Neural crest cell (in vitro differentiated cells): ENCODE measurements at regions not wholly inside any gene's neighbourhood (a gene's known extent, or its start where the extent isn't known, plus 50 kb on each side); places are given as distances from the start of the nearest gene placed in this dataset.
A peak's percentile ranks its signal among the peaks of the same experiment; 100 is the strongest.

Source experiments
- DNase-seq: peaks from one replicate; pipeline ENCODE4 v3.0.0; 2021; ENCODE audit warnings: low read depth, mixed read lengths, low spot score
- H3K27ac Mint-ChIP-seq: one replicate; pipeline ENCODE4 v1.8.0; 2021; ENCODE audit warnings: mild to moderate bottlenecking, mixed read lengths; ENCODE audit not compliant: unreplicated experiment
- H3K27me3 Mint-ChIP-seq: 2 replicates; pipeline ENCODE4 v1.8.0; 2021; ENCODE audit warnings: low read depth, mild to moderate bottlenecking, mixed read lengths
- H3K36me3 Mint-ChIP-seq: 2 replicates; pipeline ENCODE4 v1.8.0; 2021; ENCODE audit warnings: low read depth, mild to moderate bottlenecking, mixed read lengths
- H3K4me1 Mint-ChIP-seq: 2 replicates; pipeline ENCODE4 v1.8.0; 2021; ENCODE audit warnings: mixed read lengths
- H3K4me3 Mint-ChIP-seq: one replicate; pipeline ENCODE4 v1.8.0; 2021; ENCODE audit warnings: mild to moderate bottlenecking, mixed read lengths
- H3K9me3 Mint-ChIP-seq: 2 replicates; pipeline ENCODE4 v1.8.0; 2021; ENCODE audit warnings: mixed read lengths
- TF ChIP-seq, protein P1 (sequence below): fragments of 200-600 bp; sonication (generic); conservative IDR thresholded peaks from 2 replicates; pipeline ENCODE4 v1.5.0; 2021; ENCODE audit warnings: antibody characterized with exemption, mild to moderate bottlenecking

DNA sequence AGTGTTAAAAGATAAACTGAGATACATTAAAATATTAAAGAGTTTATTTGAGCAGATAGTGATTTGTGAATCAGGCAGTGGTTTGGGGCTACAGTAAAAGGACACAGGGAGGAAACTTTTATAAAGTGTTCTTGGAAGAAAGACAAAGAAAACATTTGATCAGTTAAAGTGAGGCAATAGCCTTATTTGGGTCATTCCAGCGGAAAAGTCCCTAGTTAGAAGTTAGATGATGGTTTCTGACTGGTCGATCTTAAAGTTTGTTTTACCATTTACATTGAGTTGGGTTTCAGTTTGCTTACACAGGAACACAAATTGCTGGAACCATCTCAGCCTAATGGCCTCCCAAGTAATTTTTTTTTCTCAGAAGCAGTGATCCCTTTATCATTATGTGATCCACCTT is 69.7 kb downstream of the PPP1R2C start:
- DNase-seq: no peak
- Mint-ChIP-seq H3K27ac (no peak overlapping the region), H3K9me3 (peaks cover 2% of the 10 kb centered on the region), H3K27me3 (no peaks in the 10 kb centered on the region), H3K4me3 (no peak overlapping the region), H3K36me3 (no peaks in the 10 kb centered on the region), H3K4me1 (no peaks in the 10 kb centered on the region)
- TF ChIP-seq, protein P1, sequence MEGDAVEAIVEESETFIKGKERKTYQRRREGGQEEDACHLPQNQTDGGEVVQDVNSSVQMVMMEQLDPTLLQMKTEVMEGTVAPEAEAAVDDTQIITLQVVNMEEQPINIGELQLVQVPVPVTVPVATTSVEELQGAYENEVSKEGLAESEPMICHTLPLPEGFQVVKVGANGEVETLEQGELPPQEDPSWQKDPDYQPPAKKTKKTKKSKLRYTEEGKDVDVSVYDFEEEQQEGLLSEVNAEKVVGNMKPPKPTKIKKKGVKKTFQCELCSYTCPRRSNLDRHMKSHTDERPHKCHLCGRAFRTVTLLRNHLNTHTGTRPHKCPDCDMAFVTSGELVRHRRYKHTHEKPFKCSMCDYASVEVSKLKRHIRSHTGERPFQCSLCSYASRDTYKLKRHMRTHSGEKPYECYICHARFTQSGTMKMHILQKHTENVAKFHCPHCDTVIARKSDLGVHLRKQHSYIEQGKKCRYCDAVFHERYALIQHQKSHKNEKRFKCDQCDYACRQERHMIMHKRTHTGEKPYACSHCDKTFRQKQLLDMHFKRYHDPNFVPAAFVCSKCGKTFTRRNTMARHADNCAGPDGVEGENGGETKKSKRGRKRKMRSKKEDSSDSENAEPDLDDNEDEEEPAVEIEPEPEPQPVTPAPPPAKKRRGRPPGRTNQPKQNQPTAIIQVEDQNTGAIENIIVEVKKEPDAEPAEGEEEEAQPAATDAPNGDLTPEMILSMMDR: no peak

DNA sequence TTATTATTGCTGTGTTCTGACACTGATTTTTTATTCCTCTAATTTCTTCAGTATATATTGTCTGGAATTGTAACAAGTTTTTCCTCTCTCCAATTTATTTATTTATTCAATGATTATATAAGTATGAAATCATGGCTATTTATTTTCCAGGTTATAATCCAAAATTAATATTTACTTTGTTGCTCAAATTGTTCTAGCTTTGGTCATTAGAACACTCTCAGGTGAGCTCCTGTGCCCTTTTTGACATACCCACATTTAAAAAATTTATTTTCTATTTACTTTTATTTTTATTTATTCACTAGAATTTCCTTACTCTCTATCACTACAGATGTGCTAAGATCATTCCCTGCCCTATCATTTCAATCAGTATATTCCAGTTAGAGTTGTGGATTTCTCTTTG is 70.2 kb downstream of the PPP1R2C start:
- Mint-ChIP-seq H3K4me3 (no peak overlapping the region), H3K4me1 (no peaks in the 10 kb centered on the region), H3K27me3 (no peaks in the 10 kb centered on the region), H3K9me3 (peaks cover 2% of the 10 kb centered on the region), H3K27ac (peak overlapping the region; percentile 78), H3K36me3 (no peaks in the 10 kb centered on the region)
- DNase-seq: no peak
- TF ChIP-seq, protein P1: no peak

DNA sequence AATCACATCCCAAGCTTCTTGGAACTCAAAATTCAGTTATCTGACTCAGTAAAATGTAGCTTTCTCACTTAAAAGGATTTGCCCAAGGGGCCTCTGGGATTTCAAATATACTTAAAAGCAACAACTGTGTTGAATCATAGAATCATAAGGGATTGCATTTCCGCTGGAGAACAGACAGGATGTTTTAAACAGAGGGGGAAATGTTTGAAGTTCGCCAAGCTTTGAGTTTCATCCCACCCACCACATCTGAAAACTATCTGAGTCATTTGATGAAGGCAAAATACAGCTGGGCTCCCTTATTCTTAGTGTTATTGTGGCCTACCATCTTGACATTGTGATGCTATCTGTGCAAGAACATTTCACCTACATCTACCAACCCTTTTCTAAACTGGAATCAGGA is 73.5 kb downstream of the PPP1R2C start:
- no peak overlapping the region for H3K27ac Mint-ChIP-seq
- H3K4me1 Mint-ChIP-seq: no peaks in the 10 kb centered on the region
- no peaks in the 10 kb centered on the region for H3K27me3 Mint-ChIP-seq
- H3K36me3 Mint-ChIP-seq: no peaks in the 10 kb centered on the region
- no peak for DNase-seq
- TF ChIP-seq, protein P1: no peak
- no peak overlapping the region for H3K4me3 Mint-ChIP-seq
- peaks cover 2% of the 10 kb centered on the region for H3K9me3 Mint-ChIP-seq

DNA sequence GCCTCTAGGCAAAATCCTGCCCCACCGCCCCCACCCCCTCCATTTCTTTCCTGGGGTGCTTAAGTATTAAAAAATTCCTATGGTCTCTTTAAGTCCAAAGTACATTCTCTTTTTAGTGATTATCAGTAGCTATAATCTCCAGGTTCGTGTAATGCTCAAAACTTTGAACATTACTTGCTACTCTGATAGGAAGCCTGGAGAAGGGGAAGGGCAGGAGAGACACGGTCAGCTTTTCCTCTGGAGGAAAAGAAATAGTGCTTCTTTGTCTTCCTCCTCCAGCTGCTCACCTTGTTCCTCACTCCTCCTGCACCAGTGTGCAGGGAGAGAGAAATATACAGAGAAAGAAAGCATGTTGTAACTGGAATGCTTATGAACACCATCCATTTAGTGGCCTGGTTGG is 80.4 kb downstream of the PPP1R2C start:
- H3K27me3 Mint-ChIP-seq: no peaks in the 10 kb centered on the region
- no peaks in the 10 kb centered on the region for H3K4me1 Mint-ChIP-seq
- TF ChIP-seq, protein P1: no peak
- DNase-seq: no peak
- no peaks in the 10 kb centered on the region for H3K9me3 Mint-ChIP-seq
- H3K36me3 Mint-ChIP-seq: no peaks in the 10 kb centered on the region
- no peak overlapping the region for H3K4me3 Mint-ChIP-seq
- no peak overlapping the region for H3K27ac Mint-ChIP-seq

DNA sequence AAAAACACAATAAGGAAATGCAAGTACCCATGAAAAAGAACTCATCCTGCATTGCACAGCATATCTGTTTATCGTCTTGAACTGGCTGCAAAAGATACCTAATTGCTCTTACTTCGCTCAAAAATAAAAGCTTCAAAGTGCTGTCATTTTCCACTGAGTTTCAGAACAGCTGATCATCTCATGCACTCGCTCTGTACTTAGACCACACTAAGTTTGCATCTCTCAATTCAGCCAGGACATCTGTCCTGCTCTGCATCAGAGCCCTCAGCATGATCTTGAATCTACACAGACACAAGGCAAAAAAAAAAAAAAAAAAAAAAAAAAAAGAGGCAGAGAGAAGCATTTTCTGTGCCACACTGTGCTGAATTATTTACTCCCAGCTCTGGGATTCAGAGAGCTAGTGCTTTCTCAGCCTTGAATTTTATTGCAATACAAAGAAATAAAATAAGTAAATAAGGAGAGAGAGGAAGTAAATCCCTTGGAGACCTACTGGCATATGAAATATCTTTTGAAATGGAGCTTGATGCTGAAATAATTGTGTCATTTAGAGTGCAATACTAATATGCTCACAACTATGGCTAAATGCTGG is 81.3 kb downstream of the PPP1R2C start:
- Mint-ChIP-seq H3K4me3 (no peak overlapping the region), H3K27me3 (no peaks in the 10 kb centered on the region), H3K4me1 (peaks cover 6% of the 10 kb centered on the region), H3K9me3 (no peaks in the 10 kb centered on the region), H3K27ac (no peak overlapping the region), H3K36me3 (no peaks in the 10 kb centered on the region)
- TF ChIP-seq, protein P1: no peak
- DNase-seq: no peak
